ENCODE measurements at regions not wholly inside any gene's neighbourhood (a gene's known extent, or its start where the extent isn't known, plus 50 kb on each side); places are given as distances from the start of the nearest gene placed in this dataset.

- DNase-seq (ENCODE audit: low read depth) = peak; percentile 60
These were observed 91.8 kb upstream of the TNC start for GRCh38 chr9:115209601-115210306.

- no peak for DNase-seq (ENCODE audit: low read depth)
These were observed 92.7 kb upstream of the TNC start for GRCh38 chr9:115210699-115211098.

- peak; percentile 88 for DNase-seq (ENCODE audit: low read depth)
These were observed 93.6 kb upstream of the TNC start for GRCh38 chr9:115211413-115212124.

- no peak for DNase-seq (ENCODE audit: low read depth)
These were observed 94.2 kb upstream of the TNC start for GRCh38 chr9:115212125-115212605.

- DNase-seq (ENCODE audit: low read depth) = no peak
These were observed 94.9 kb upstream of the TNC start for GRCh38 chr9:115212832-115213231.

GRCh38 chr9:115213818-115214334 lies 95.9 kb upstream of the TNC start:
- peak; percentile 87 for DNase-seq (ENCODE audit: low read depth)

GRCh38 chr9:115216873-115217272 lies 98.9 kb upstream of the TNC start:
- DNase-seq (ENCODE audit: low read depth) = no peak

- no peak for DNase-seq (ENCODE audit: low read depth)
These were observed 102.5 kb upstream of the TNC start for GRCh38 chr9:115220319-115221005.

- no peak for DNase-seq (ENCODE audit: low read depth)
These were observed 105.5 kb upstream of the TNC start for GRCh38 chr9:115223471-115223870.

- DNase-seq (ENCODE audit: low read depth) = no peak
These were observed 107.6 kb upstream of the TNC start for GRCh38 chr9:115225459-115226116.

- no peak for DNase-seq (ENCODE audit: low read depth)
These were observed 108.2 kb upstream of the TNC start for GRCh38 chr9:115226152-115226551.

- peak; percentile 61 for DNase-seq (ENCODE audit: low read depth)
These were observed 111.5 kb upstream of the TNC start for GRCh38 chr9:115229496-115229895.

GRCh38 chr9:115230924-115231515 lies 113.1 kb upstream of the TNC start:
- DNase-seq (ENCODE audit: low read depth) = peak; percentile 51

GRCh38 chr9:115232181-115232774 lies 114.3 kb upstream of the TNC start:
- DNase-seq (ENCODE audit: low read depth) = no peak

GRCh38 chr9:115234094-115234493 lies 116.1 kb upstream of the TNC start:
- DNase-seq (ENCODE audit: low read depth) = peak; percentile 94

- no peak for DNase-seq (ENCODE audit: low read depth)
These were observed 117.3 kb upstream of the TNC start for GRCh38 chr9:115235221-115235620.

- no peak for DNase-seq (ENCODE audit: low read depth)
These were observed 119.5 kb upstream of the TNC start for GRCh38 chr9:115237385-115237998.

- DNase-seq (ENCODE audit: low read depth) = peak; percentile 28
These were observed 122.7 kb upstream of the TNC start for GRCh38 chr9:115240676-115241075.

- no peak for DNase-seq (ENCODE audit: low read depth)
These were observed 123.7 kb upstream of the TNC start for GRCh38 chr9:115241641-115242040.

- no peak for DNase-seq (ENCODE audit: low read depth)
These were observed 131.5 kb upstream of the TNC start for GRCh38 chr9:115249488-115249887.

GRCh38 chr9:115250621-115251032 lies 132.7 kb upstream of the TNC start:
- DNase-seq (ENCODE audit: low read depth) = peak; percentile 67

Measured in RPMI7951 (cell line).